ENCODE measurements at regions not wholly inside any gene's neighbourhood (a gene's known extent, or its start where the extent isn't known, plus 50 kb on each side); places are given as distances from the start of the nearest gene placed in this dataset.
A peak's percentile ranks its signal among the peaks of the same experiment; 100 is the strongest.

- DNase-seq (ENCODE audit: unreplicated experiment) = no peak
- Mint-ChIP-seq H3K27ac (ENCODE audit: low read depth, unreplicated experiment) (peak overlapping the region; percentile 80), H3K4me1 (ENCODE audit: insufficient read depth, unreplicated experiment) (peaks cover 60% of the 10 kb centered on the region), H3K9me3 (ENCODE audit: unreplicated experiment) (no peaks in the 10 kb centered on the region), H3K36me3 (ENCODE audit: insufficient read depth, unreplicated experiment) (no peaks in the 10 kb centered on the region), H3K4me3 (ENCODE audit: unreplicated experiment) (no peak overlapping the region), H3K27me3 (ENCODE audit: insufficient read depth, unreplicated experiment) (no peaks in the 10 kb centered on the region)
- TF ChIP-seq CTCF (IDR thresholded peaks at IDR 0.05; ENCODE audit: unreplicated experiment) = no peak
- no TSS peak for BruUV-seq (replicated peaks)
- ChIA-PET POLR2A (interaction anchor here (1.4 kb wide), 1 partner anchor 87 kb away, joined by 5 read pairs; the partner anchor contains the start of gene CPEB4), CTCF (no interaction called here)
- intact Hi-C loops (cut with micrococcal nuclease) = no loop called here
Observed at GRCh38 chr5:173800340-173800739, 87.8 kb upstream of the CPEB4 start.

GRCh38 chr5:173801006-173801405, 87.1 kb upstream of the CPEB4 start:
- Mint-ChIP-seq H3K9me3 (ENCODE audit: unreplicated experiment) (no peaks in the 10 kb centered on the region), H3K27me3 (ENCODE audit: insufficient read depth, unreplicated experiment) (no peaks in the 10 kb centered on the region), H3K36me3 (ENCODE audit: insufficient read depth, unreplicated experiment) (no peaks in the 10 kb centered on the region), H3K27ac (ENCODE audit: low read depth, unreplicated experiment) (peak overlapping the region; percentile 80), H3K4me1 (ENCODE audit: insufficient read depth, unreplicated experiment) (peaks cover 53% of the 10 kb centered on the region), H3K4me3 (ENCODE audit: unreplicated experiment) (no peak overlapping the region)
- intact Hi-C loops (cut with micrococcal nuclease) = no loop called here
- ChIA-PET POLR2A (interaction anchor here (1.4 to 1.7 kb wide), 3 partner anchors 86 to 95 kb away, joined by 4 to 6 read pairs (median 5); partner anchors contain the start of gene CPEB4), CTCF (interaction anchor here (1.3 kb wide), 1 partner anchor 7 kb away, joined by 5 read pairs; no protein-coding TSS in a partner anchor)
- DNase-seq (ENCODE audit: unreplicated experiment) = no peak
- BruUV-seq (replicated peaks) = no TSS peak
- TF ChIP-seq CTCF (IDR thresholded peaks at IDR 0.05; ENCODE audit: unreplicated experiment) = no peak

GRCh38 chr5:173802670-173803165, 85.4 kb upstream of the CPEB4 start:
- peaks cover 44% of the 10 kb centered on the region for H3K4me1 Mint-ChIP-seq (ENCODE audit: insufficient read depth, unreplicated experiment)
- peak overlapping the region; percentile 80 for H3K27ac Mint-ChIP-seq (ENCODE audit: low read depth, unreplicated experiment)
- TF ChIP-seq CTCF (IDR thresholded peaks at IDR 0.05; ENCODE audit: unreplicated experiment) = no peak
- H3K27me3 Mint-ChIP-seq (ENCODE audit: insufficient read depth, unreplicated experiment) = no peaks in the 10 kb centered on the region
- ChIA-PET POLR2A (interaction anchor here (0.6 to 2.6 kb wide), 21 partner anchors 9 to 187 kb away, joined by 3 to 21 read pairs (median 5); partner anchors contain the start of genes BOD1 and CPEB4), CTCF (interaction anchor here (0.6 to 1.3 kb wide), 4 partner anchors 9 to 1731 kb away, joined by 3 to 5 read pairs (median 4); no protein-coding TSS in a partner anchor)
- intact Hi-C loops (cut with micrococcal nuclease) = loop anchor here (2.0 kb wide), 1 partner anchor 36 kb away; no protein-coding TSS in a partner anchor
- no peak overlapping the region for H3K4me3 Mint-ChIP-seq (ENCODE audit: unreplicated experiment)
- no peaks in the 10 kb centered on the region for H3K9me3 Mint-ChIP-seq (ENCODE audit: unreplicated experiment)
- no peaks in the 10 kb centered on the region for H3K36me3 Mint-ChIP-seq (ENCODE audit: insufficient read depth, unreplicated experiment)
- DNase-seq (ENCODE audit: unreplicated experiment) = peak; percentile 99
- BruUV-seq (replicated peaks) = no TSS peak

GRCh38 chr5:173804579-173804978, 83.6 kb upstream of the CPEB4 start:
- TF ChIP-seq CTCF (IDR thresholded peaks at IDR 0.05; ENCODE audit: unreplicated experiment) = no peak
- H3K4me1 Mint-ChIP-seq (ENCODE audit: insufficient read depth, unreplicated experiment) = peaks cover 36% of the 10 kb centered on the region
- H3K27me3 Mint-ChIP-seq (ENCODE audit: insufficient read depth, unreplicated experiment) = no peaks in the 10 kb centered on the region
- intact Hi-C loops (cut with micrococcal nuclease) = no loop called here
- DNase-seq (ENCODE audit: unreplicated experiment) = no peak
- no peak overlapping the region for H3K27ac Mint-ChIP-seq (ENCODE audit: low read depth, unreplicated experiment)
- POLR2A ChIA-PET = interaction anchor here (1.6 kb wide), 1 partner anchor 11 kb away, joined by 5 read pairs; no protein-coding TSS in a partner anchor
- no TSS peak for BruUV-seq (replicated peaks)
- CTCF ChIA-PET = no interaction called here
- no peaks in the 10 kb centered on the region for H3K36me3 Mint-ChIP-seq (ENCODE audit: insufficient read depth, unreplicated experiment)
- H3K9me3 Mint-ChIP-seq (ENCODE audit: unreplicated experiment) = no peaks in the 10 kb centered on the region
- H3K4me3 Mint-ChIP-seq (ENCODE audit: unreplicated experiment) = no peak overlapping the region
